Immature natural killer cell (primary cell): ENCODE measurements at regions not wholly inside any gene's neighbourhood (a gene's known extent, or its start where the extent isn't known, plus 50 kb on each side); places are given as distances from the start of the nearest gene placed in this dataset.

ENCODE experiments used
- DNase-seq, 3 donors: peaks; one replicate each; pipeline ENCODE4 v3.0.0; 2022; ENCODE audit warnings: mixed read lengths in 1 of 3
- H3K27ac Mint-ChIP-seq, 6 donors: one replicate each; pipeline ENCODE4 v1.8.0; 2020; ENCODE audit warnings: mixed read lengths in 6 of 6, mild to moderate bottlenecking in 5 of 6, inconsistent platforms in 4 of 6, moderate library complexity in 3 of 6
- H3K27me3 Mint-ChIP-seq, 3 donors: one replicate each; pipeline ENCODE4 v1.8.0; 2020 to 2021; ENCODE audit warnings: low read depth in 3 of 3, mild to moderate bottlenecking in 3 of 3, mixed read lengths in 3 of 3, moderate library complexity in 3 of 3, inconsistent platforms in 1 of 3
- H3K36me3 Mint-ChIP-seq, 3 donors: one replicate each; pipeline ENCODE4 v1.8.0; 2020; ENCODE audit warnings: mixed read lengths in 3 of 3, inconsistent platforms in 2 of 3, mild to moderate bottlenecking in 2 of 3
- H3K4me1 Mint-ChIP-seq, 2 donors: one replicate each; pipeline ENCODE4 v1.8.0; 2020; ENCODE audit warnings: inconsistent platforms in 2 of 2, mild to moderate bottlenecking in 2 of 2, mixed read lengths in 2 of 2, moderate library complexity in 1 of 2
- H3K4me3 Mint-ChIP-seq, 5 donors: one replicate each; pipeline ENCODE4 v1.8.0; 2020; ENCODE audit warnings: mild to moderate bottlenecking in 5 of 5, mixed read lengths in 5 of 5, inconsistent platforms in 3 of 5, moderate library complexity in 3 of 5
- H3K9me3 Mint-ChIP-seq, 6 donors: one replicate each; pipeline ENCODE4 v1.8.0; 2020; ENCODE audit warnings: mild to moderate bottlenecking in 6 of 6, mixed read lengths in 6 of 6, inconsistent platforms in 4 of 6, moderate library complexity in 3 of 6

GRCh38 chr21:41583274-41583790 is 75.4 kb upstream of the TMPRSS2 start:
- peaks cover 1 to 5% (median 3%) of the 10 kb centered on the region in 3 donors for H3K27me3 Mint-ChIP-seq
- DNase-seq = no peak
- H3K4me1 Mint-ChIP-seq = no peaks in the 10 kb centered on the region
- H3K4me3 Mint-ChIP-seq = no peak overlapping the region
- no peak overlapping the region for H3K27ac Mint-ChIP-seq
- H3K36me3 Mint-ChIP-seq = no peaks in the 10 kb centered on the region
- peaks cover 0 to 15% (median 7%) of the 10 kb centered on the region in 6 donors for H3K9me3 Mint-ChIP-seq

- peaks cover 0 to 19% (median 12%) of the 10 kb centered on the region in 6 donors for H3K9me3 Mint-ChIP-seq
- no peak for DNase-seq
- no peak overlapping the region for H3K4me3 Mint-ChIP-seq
- no peak overlapping the region for H3K27ac Mint-ChIP-seq
- no peaks in the 10 kb centered on the region for H3K4me1 Mint-ChIP-seq
- H3K27me3 Mint-ChIP-seq = peaks cover 1 to 5% (median 4%) of the 10 kb centered on the region in 3 donors
- no peaks in the 10 kb centered on the region for H3K36me3 Mint-ChIP-seq
These were observed 74.9 kb upstream of the TMPRSS2 start for GRCh38 chr21:41582866-41583265.

DNA sequence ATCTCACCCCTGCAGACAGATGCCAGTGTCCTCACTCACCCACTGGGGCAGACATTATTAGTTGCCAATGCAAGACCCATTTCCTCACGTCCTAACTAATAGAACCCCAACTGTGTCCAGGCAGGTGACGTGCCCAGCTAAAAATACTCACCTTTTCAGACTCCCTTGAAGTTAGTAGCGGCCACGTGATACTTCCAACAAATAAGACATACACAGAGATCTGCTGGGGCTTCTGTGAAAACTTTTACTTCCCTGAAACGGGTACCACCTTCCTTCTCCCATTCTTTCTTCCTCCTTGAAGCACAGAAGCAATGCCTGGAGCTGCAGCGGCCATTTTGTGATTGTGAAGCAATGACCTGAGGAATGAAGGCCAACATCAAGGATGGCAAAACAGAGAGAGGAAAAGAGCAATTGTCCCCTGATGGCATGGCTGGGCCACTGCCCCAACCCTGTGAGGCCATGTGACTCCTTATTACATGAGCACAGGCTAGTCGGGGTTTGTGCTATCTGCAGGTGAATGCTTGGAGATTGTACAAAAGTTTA is 74.4 kb upstream of the TMPRSS2 start:
- H3K27ac Mint-ChIP-seq = no peak overlapping the region
- peaks cover 2 to 20% (median 13%) of the 10 kb centered on the region in 6 donors for H3K9me3 Mint-ChIP-seq
- peaks cover 1 to 4% (median 3%) of the 10 kb centered on the region in 3 donors for H3K27me3 Mint-ChIP-seq
- no peaks in the 10 kb centered on the region for H3K4me1 Mint-ChIP-seq
- no peak for DNase-seq
- peaks cover 0 to 2% (median 0%) of the 10 kb centered on the region in 3 donors for H3K36me3 Mint-ChIP-seq
- H3K4me3 Mint-ChIP-seq = no peak overlapping the region

DNA sequence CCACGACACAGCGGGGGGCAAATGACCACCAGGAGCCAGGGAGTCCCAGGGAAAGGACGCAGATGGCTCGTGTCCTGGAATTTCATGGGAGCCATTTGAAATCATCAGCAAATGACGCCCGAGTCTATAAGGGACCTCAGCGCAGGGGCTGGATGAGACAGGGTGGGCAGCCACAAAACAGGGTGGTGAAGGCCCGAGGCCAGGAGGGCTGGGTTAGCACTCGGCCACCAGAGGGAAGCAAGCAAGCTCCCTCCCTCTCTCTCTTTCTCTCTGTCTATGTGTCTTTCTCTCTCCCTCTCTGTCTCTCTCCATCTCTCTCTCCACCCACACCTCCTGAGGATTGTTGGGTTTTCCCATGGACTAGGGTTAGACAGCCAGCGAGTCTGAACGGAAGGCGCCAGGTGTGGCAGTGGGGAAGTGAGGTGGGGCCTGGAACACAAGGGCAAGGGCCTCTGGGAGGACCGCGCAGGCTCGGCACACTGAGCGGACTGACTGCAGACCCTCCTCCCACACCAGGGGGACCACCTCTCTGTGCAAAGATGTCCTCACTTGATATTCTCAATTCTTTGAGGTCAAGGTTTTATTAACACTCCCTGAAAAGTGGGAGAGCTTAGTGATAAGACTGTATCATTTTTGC is 73.8 kb upstream of the TMPRSS2 start:
- Mint-ChIP-seq H3K4me1 (no peaks in the 10 kb centered on the region), H3K9me3 (peaks cover 5 to 27% (median 15%) of the 10 kb centered on the region in 6 donors), H3K36me3 (peaks cover 0 to 6% (median 0%) of the 10 kb centered on the region in 3 donors), H3K27ac (no peak overlapping the region), H3K27me3 (peaks cover 1 to 5% (median 4%) of the 10 kb centered on the region in 3 donors), H3K4me3 (no peak overlapping the region)
- no peak for DNase-seq

DNA sequence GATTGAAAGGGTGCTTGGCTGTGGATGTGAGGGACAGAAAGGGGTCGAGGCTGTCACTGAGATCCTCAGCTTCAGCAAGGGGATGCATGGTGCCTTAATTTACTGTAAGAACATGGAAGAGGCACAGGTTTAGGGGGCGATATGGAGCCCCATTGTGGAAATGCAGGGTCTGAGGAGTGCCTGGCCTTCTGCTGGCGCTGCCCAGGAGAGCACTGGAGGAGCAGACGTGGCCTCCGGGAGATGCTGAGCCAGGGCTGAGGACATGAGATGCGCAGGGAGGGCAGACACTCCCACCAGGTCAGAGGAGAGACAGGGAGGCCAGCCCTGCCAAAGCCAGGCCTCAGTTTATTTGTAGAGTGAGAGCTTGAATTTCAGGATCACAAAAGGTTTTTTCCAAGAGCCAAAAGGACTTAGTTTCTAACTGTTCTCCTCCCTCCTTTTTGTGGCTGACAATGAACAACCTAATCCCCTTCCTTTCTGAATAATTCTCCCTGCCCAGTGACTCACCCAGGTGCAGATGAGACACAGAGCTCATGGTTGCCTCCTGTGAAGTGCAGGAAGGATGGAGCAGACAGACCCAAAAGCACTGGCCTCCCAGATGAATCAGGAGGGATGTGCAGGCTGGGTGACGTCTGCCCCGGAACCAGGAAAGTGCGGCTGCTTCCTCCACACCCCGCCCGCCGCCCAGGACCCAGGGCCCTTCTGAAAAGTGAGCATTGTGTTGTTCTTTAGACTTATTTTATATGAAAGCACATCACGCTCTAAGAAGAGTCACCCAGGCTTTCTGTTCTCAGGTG is 73.0 kb upstream of the TMPRSS2 start:
- no peak overlapping the region for H3K4me3 Mint-ChIP-seq
- no peak for DNase-seq
- H3K36me3 Mint-ChIP-seq = peaks cover 0 to 6% (median 0%) of the 10 kb centered on the region in 3 donors
- H3K27me3 Mint-ChIP-seq = peaks cover 0 to 5% (median 4%) of the 10 kb centered on the region in 3 donors
- peaks cover 5 to 29% (median 15%) of the 10 kb centered on the region in 6 donors for H3K9me3 Mint-ChIP-seq
- no peak overlapping the region for H3K27ac Mint-ChIP-seq
- H3K4me1 Mint-ChIP-seq = no peaks in the 10 kb centered on the region

DNA sequence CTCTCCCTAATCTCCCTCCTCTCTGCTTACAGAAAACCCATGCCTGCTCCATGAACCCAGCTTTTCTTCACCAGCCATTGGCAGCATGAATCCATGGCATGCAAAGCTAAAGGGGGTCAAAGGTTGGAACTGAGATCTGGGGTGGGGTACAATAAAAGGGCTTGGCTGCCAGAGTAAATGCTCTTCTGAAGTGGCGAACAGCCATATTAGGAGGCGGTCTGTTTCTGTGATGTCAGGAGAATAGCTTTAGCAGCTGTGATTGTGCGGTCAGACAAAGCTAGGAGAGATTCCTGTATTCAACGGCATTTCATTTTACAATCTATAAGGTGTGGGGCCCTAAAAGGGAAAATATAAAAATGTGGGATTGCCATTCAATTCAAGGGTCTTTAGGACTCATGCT is 71.7 kb upstream of the TMPRSS2 start:
- DNase-seq = no peak
- H3K4me3 Mint-ChIP-seq = no peak overlapping the region
- peaks cover 0 to 5% (median 4%) of the 10 kb centered on the region in 3 donors for H3K27me3 Mint-ChIP-seq
- peaks cover 5 to 29% (median 16%) of the 10 kb centered on the region in 6 donors for H3K9me3 Mint-ChIP-seq
- H3K27ac Mint-ChIP-seq = no peak overlapping the region
- no peaks in the 10 kb centered on the region for H3K4me1 Mint-ChIP-seq
- peaks cover 0 to 6% (median 0%) of the 10 kb centered on the region in 3 donors for H3K36me3 Mint-ChIP-seq

GRCh38 chr21:41578716-41579115 is 70.8 kb upstream of the TMPRSS2 start:
- Mint-ChIP-seq H3K4me3 (no peak overlapping the region), H3K27me3 (peaks cover 0 to 5% (median 4%) of the 10 kb centered on the region in 3 donors), H3K9me3 (peaks cover 5 to 29% (median 16%) of the 10 kb centered on the region in 6 donors), H3K27ac (no peak overlapping the region), H3K4me1 (no peaks in the 10 kb centered on the region), H3K36me3 (peaks cover 0 to 6% (median 0%) of the 10 kb centered on the region in 3 donors)
- DNase-seq = no peak

DNA sequence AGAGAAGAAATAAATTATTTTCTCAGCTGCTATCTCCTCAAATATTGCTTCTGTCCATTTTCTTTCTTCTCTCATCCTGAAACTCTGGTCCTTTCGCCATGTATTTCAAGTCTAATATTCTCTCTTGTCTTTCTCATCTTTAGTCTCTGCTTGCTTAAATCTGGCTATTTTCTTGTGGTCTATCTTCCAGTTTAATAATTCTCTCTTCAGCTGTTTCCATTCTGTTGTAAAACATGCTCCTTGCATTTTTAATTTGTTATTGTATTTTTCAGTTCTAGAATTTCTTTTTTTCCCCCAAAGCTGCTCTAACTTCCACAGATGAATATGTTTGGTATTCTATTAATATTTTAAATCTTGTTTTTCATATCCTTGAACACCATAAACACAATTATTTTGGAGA is 70.1 kb upstream of the TMPRSS2 start:
- H3K4me1 Mint-ChIP-seq = no peaks in the 10 kb centered on the region
- H3K36me3 Mint-ChIP-seq = peaks cover 0 to 6% (median 0%) of the 10 kb centered on the region in 3 donors
- H3K4me3 Mint-ChIP-seq = no peak overlapping the region
- H3K9me3 Mint-ChIP-seq = peaks cover 5 to 29% (median 16%) of the 10 kb centered on the region in 6 donors
- peaks cover 0 to 5% (median 4%) of the 10 kb centered on the region in 3 donors for H3K27me3 Mint-ChIP-seq
- no peak overlapping the region for H3K27ac Mint-ChIP-seq
- no peak for DNase-seq

- Mint-ChIP-seq H3K9me3 (peaks cover 5 to 32% (median 18%) of the 10 kb centered on the region in 6 donors), H3K27me3 (peaks cover 0 to 7% (median 4%) of the 10 kb centered on the region in 3 donors), H3K4me3 (no peak overlapping the region), H3K36me3 (peaks cover 0 to 6% (median 0%) of the 10 kb centered on the region in 3 donors), H3K4me1 (no peaks in the 10 kb centered on the region), H3K27ac (no peak overlapping the region)
- DNase-seq = no peak
These were observed 68.2 kb upstream of the TMPRSS2 start for GRCh38 chr21:41576013-41576615.

DNA sequence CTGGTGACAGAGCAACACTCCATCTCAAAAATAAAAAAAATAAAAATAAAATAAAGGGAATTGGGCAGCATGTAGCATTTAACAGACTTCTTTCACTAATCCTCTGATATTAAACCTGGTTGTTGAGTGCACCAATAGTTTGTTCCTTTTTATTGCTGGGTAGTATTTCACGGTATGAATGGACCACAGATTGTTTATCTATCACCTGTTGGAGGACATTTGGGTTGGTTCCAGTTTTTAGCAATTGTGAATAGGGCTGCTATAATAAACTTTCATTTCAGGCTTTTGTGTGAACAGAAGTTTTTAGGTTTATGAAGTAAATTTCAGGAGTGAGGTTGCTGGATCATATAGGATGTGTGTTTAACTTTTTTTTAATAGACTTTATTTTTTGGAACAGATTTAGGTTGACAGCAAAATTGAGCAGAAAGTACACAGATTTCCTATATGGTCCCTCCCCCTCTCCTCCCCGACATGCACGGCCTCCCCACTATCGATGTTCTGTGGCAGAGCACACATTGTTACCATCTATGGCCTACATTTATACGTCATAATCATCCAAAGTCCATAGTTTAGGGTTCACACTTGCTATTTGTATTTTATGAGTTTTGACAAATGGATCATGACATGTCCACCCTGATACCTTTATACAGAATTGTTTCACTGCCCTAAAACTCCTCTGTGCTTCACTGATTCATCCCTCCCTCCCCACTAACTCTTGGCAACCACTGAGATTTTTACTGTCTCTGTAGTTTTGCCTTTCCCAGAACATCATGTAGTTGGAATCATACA is 66.1 kb upstream of the TMPRSS2 start:
- Mint-ChIP-seq H3K4me1 (no peaks in the 10 kb centered on the region), H3K27me3 (peaks cover 1 to 9% (median 2%) of the 10 kb centered on the region in 3 donors), H3K27ac (no peak overlapping the region), H3K4me3 (no peak overlapping the region), H3K9me3 (peaks cover 5 to 30% (median 16%) of the 10 kb centered on the region in 6 donors), H3K36me3 (peaks cover 0 to 6% (median 0%) of the 10 kb centered on the region in 3 donors)
- no peak for DNase-seq

DNA sequence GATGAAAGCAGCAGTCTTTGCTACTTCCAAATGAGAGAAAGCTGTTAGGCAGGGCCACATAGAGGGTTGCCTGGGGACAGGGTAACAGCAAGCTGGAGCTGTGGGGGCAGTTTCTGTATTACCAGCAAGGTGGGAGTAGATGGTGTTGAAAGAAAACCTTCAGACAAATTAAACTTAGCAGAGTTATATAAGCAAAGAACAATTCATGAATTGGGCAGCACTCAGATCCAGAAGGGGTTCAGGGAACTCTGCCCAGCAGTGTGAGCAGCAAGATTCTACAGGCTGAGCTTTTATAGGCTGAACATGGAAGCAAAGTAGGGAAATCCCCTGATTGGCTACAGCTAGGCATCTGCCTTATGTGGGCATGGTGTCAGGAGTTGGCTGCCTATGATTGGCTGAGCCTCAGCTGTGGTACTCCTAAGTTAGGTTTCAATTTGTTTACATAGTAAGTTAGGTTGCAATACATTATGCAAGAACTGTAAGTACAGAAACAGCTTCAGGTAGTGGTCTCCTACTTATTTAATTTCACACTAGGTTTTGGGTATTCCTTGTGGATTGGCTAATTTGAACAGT is 64.1 kb upstream of the TMPRSS2 start:
- peaks cover 0 to under 1% (median 0%) of the 10 kb centered on the region in 3 donors for H3K36me3 Mint-ChIP-seq
- peaks cover 0 to 9% (median 3%) of the 10 kb centered on the region in 6 donors for H3K9me3 Mint-ChIP-seq
- H3K4me3 Mint-ChIP-seq = no peak overlapping the region
- H3K27me3 Mint-ChIP-seq = peaks cover 0 to 7% (median 2%) of the 10 kb centered on the region in 3 donors
- H3K4me1 Mint-ChIP-seq = no peaks in the 10 kb centered on the region
- no peak for DNase-seq
- no peak overlapping the region for H3K27ac Mint-ChIP-seq

DNA sequence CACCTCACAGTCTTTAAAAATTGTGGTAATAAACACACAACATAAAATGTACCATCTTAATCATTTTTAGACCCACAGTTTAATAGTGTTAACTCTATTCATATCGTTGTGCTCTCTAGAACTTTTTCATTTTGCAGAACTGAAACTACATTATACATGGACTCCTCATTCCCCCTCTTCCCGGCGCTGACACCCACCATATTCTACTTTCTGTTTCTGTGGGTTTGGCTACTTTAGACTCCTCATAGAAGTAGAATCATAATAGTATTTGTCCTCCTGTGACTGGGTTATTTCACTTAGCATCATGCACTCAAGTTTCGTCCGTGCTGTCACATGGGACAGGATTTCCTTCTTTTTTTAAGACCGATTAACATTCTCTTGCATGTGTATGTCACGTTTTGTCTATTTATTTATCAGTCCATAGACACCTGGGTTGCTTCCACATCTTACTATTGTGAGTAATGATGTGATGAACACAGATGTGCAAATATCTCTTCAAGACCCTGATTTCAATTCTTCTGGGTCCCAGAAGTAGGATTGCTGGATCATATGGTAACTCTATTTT is 62.9 kb upstream of the TMPRSS2 start:
- Mint-ChIP-seq H3K27ac (no peak overlapping the region), H3K4me1 (no peaks in the 10 kb centered on the region), H3K9me3 (peaks cover 0 to 6% (median 2%) of the 10 kb centered on the region in 6 donors), H3K4me3 (no peak overlapping the region), H3K36me3 (no peaks in the 10 kb centered on the region), H3K27me3 (peaks cover 0 to 6% (median 2%) of the 10 kb centered on the region in 3 donors)
- no peak for DNase-seq
